CMK (cell line): ENCODE measurements at regions not wholly inside any gene's neighbourhood (a gene's known extent, or its start where the extent isn't known, plus 50 kb on each side); places are given as distances from the start of the nearest gene placed in this dataset.

Source experiments
- DNase-seq: peaks from one replicate; pipeline ENCODE4 v3.0.0-alpha.2; 2010; ENCODE audit warnings: low read depth

GRCh38 chr11:119982517-119983239 lies 155.2 kb downstream of the TRIM29 start:
- no peak for DNase-seq

- DNase-seq, result no peak
These were observed 157.5 kb downstream of the TRIM29 start for GRCh38 chr11:119980431-119980830.

GRCh38 chr11:119979701-119980100 lies 158.2 kb downstream of the TRIM29 start:
- no peak for DNase-seq

GRCh38 chr11:119978696-119979095 lies 159.2 kb downstream of the TRIM29 start:
- no peak for DNase-seq

GRCh38 chr11:119977881-119978280 lies 160.0 kb downstream of the TRIM29 start:
- no peak for DNase-seq

- DNase-seq, result no peak
These were observed 160.4 kb downstream of the TRIM29 start for GRCh38 chr11:119977561-119977860.

GRCh38 chr11:119976805-119977560 lies 160.9 kb downstream of the TRIM29 start:
- no peak for DNase-seq

GRCh38 chr11:119975561-119976152 lies 162.3 kb downstream of the TRIM29 start:
- DNase-seq, result no peak

- DNase-seq, result no peak
These were observed 163.4 kb downstream of the TRIM29 start for GRCh38 chr11:119974467-119974866.

GRCh38 chr11:119974051-119974450 lies 163.9 kb downstream of the TRIM29 start:
- DNase-seq, result no peak

- no peak for DNase-seq
These were observed 165.6 kb downstream of the TRIM29 start for GRCh38 chr11:119972281-119972680.

- DNase-seq, result no peak
These were observed 167.2 kb downstream of the TRIM29 start for GRCh38 chr11:119970555-119971304.

- DNase-seq, result no peak
These were observed 173.5 kb downstream of the TRIM29 start for GRCh38 chr11:119964136-119965025.

- no peak for DNase-seq
These were observed 180.0 kb downstream of the TRIM29 start for GRCh38 chr11:119957951-119958350.

- DNase-seq, result no peak
These were observed 185.5 kb downstream of the TRIM29 start for GRCh38 chr11:119952441-119952840.

GRCh38 chr11:119943298-119943655 lies 194.6 kb downstream of the TRIM29 start:
- DNase-seq, result no peak

GRCh38 chr11:119942583-119943297 lies 195.2 kb downstream of the TRIM29 start:
- DNase-seq, result no peak

GRCh38 chr11:119941636-119942411 lies 196.1 kb downstream of the TRIM29 start:
- no peak for DNase-seq

GRCh38 chr11:119941171-119941570 lies 196.7 kb downstream of the TRIM29 start:
- no peak for DNase-seq

- no peak for DNase-seq
These were observed 197.4 kb downstream of the TRIM29 start for GRCh38 chr11:119940401-119940976.
